Prostate gland (tissue), 2 donors: ENCODE measurements at regions not wholly inside any gene's neighbourhood (a gene's known extent, or its start where the extent isn't known, plus 50 kb on each side); places are given as distances from the start of the nearest gene placed in this dataset.
"Not testable (repeated sequence)": the region's sequence is repeated elsewhere in the genome, so short reads cannot be mapped to it uniquely, and the experiment has no call there.

ENCODE experiments used
- POLR2A ChIP-seq: fragments of 450-650 bp; IDR thresholded peaks from one replicate; pipeline ENCODE4 v1.6.1; 2016; ENCODE audit warnings: antibody characterized with exemption, mild to moderate bottlenecking
- TF ChIP-seq, protein P1 (sequence below), 4 experiments: fragments of 200-600 bp in 2 of 4; fragments of 450-650 bp in 2 of 4; sonication (generic) in 2 of 4; IDR thresholded peaks; 1 replicate in 3 of 4; 2 replicates in 1 of 4; pipeline ENCODE4 v1.5.1; 2016 to 2019; ENCODE audit warnings: antibody characterized with exemption in 4 of 4, mild to moderate bottlenecking in 2 of 4, moderate library complexity in 2 of 4

DNA sequence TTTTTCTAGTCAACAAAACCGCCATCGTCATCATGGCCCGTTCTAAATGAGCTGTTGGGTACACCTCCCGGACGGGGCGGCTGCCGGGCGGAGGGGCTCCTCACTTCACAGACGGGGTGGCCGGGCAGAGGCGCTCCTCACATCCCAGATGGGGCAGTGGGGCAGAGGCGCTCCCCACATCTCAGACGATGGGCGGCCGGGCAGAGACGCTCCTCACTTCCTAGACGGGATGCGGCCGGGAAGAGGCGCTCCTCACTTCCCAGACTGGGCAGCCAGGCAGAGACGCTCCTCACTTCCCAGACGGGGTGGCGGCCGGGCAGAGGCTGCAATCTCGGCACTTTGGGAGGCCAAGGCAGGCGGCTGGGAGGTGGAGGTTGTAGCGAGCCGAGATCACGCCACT is 250.7 kb upstream of the CNTN5 start:
- TF ChIP-seq, protein P1, sequence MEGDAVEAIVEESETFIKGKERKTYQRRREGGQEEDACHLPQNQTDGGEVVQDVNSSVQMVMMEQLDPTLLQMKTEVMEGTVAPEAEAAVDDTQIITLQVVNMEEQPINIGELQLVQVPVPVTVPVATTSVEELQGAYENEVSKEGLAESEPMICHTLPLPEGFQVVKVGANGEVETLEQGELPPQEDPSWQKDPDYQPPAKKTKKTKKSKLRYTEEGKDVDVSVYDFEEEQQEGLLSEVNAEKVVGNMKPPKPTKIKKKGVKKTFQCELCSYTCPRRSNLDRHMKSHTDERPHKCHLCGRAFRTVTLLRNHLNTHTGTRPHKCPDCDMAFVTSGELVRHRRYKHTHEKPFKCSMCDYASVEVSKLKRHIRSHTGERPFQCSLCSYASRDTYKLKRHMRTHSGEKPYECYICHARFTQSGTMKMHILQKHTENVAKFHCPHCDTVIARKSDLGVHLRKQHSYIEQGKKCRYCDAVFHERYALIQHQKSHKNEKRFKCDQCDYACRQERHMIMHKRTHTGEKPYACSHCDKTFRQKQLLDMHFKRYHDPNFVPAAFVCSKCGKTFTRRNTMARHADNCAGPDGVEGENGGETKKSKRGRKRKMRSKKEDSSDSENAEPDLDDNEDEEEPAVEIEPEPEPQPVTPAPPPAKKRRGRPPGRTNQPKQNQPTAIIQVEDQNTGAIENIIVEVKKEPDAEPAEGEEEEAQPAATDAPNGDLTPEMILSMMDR (IDR thresholded peaks at IDR 0.05): not testable (repeated sequence)
- TF ChIP-seq POLR2A: not testable (repeated sequence)
